ENCODE measurements at regions not wholly inside any gene's neighbourhood (a gene's known extent, or its start where the extent isn't known, plus 50 kb on each side); places are given as distances from the start of the nearest gene placed in this dataset.
"Not testable (repeated sequence)": the region's sequence is repeated elsewhere in the genome, so short reads cannot be mapped to it uniquely, and the experiment has no call there.

GRCh38 chr6:4346659-4347333 lies 211.4 kb upstream of the ECI2 start:
- DNase-seq = no peak

DNA sequence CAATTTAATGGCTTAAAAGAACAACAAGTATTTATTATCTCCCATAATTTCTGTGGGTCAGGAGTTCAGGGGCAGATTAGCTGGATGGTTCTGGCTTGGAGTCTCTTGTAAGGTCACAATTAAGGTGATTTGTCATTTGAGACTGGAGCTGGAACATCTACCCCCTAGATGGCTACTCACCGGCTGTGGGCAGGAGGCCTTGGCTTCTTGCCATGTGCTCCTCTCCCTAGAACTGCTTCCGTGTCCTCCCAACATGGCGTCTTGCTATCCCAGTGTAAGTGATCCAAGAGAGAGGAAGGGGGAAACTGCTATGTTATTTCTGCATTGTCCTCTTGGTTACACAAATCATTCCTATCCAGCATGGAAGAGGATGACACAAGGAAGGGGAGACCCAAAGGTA lies 210.2 kb upstream of the ECI2 start:
- DNase-seq = no peak

GRCh38 chr6:4344317-4344899 lies 209.0 kb upstream of the ECI2 start:
- no peak for DNase-seq

DNA sequence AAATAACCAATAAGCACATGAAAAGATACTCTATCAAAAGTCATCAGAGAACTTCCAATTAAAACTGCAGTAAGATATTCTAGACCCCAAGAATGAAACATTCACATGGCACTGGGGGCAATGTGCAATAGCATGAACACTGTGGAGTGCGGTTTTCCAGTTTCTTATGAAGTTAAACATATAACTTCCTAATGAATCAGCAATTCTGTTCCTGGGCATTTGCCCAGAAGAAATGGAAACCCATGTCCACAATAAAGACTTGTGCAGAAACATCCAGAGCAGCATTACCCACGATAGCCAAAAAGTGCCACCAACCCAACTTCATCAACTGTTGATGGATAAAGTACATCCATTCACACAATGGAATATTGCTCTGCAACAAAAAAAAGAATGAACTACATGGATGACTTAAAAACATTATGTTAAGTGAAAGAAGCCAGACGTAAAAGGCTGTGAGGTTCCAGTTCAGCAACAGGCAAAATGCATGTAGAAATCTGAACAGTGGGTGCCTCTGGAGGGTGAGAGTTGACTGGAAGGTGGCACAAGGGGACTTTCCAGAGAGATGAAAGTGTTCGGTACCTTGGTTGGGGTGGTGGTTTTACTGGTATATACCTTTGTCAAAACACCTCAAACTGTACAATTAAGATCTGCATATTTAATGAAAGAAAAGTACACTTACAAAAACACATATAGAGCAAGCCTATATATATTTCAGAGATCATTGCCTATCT lies 207.2 kb upstream of the ECI2 start:
- no peak for DNase-seq

GRCh38 chr6:4341078-4341797 lies 205.9 kb upstream of the ECI2 start:
- DNase-seq = no peak

GRCh38 chr6:4340544-4340943 lies 205.2 kb upstream of the ECI2 start:
- no peak for DNase-seq

DNA sequence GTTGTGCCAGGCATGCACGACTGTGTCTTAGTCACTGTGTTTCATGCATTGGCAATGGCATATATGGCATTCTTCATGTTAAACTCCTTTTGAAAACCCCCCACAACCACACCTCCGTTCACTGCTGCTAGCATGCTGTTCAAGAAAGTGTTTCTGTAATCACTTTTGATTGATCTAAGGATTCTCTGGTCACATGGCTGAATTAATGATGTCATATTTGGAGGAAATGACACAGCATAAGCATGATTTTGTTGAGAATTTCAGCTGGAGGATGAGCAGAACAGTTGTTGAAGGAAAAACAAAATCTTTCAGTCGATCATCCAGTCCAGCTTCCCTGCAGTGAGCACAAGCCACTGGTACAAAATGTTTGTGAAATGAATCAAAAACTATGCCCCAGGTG lies 203.5 kb upstream of the ECI2 start:
- no peak for DNase-seq

DNA sequence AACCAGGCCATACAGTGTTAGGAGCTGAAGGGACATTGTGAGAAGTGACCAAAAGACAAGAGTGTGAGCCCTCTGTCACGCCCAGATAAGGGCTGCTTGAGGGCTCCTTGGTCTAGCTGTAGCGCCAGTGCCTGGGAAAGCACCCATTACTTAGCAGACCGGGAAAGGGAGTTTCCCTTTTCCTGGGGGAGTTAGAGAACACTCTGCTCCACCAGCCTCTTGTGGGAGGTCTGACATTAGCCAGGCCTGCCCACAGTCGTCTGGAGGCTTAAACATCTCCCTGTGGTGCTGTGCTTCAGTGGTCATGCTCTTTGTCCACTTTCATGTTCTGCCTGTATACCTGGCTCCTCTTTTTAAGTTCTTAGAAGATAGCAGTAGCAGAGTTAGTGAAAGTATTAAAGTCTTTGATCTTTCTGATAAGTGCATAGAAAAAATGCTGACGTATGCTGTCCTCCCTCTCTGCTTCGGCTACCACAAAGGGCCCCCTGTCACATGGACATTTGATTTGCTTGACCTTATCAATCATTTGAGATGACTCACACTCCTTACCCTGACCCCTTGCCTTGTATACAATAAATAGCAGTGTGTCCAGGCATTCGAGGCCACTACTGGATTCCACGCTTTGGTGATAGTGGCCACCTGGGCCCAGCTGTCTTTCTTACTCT lies 201.5 kb upstream of the ECI2 start:
- DNase-seq = no peak

- DNase-seq = no peak
Observed at GRCh38 chr6:4336084-4336483, 200.7 kb upstream of the ECI2 start.

DNA sequence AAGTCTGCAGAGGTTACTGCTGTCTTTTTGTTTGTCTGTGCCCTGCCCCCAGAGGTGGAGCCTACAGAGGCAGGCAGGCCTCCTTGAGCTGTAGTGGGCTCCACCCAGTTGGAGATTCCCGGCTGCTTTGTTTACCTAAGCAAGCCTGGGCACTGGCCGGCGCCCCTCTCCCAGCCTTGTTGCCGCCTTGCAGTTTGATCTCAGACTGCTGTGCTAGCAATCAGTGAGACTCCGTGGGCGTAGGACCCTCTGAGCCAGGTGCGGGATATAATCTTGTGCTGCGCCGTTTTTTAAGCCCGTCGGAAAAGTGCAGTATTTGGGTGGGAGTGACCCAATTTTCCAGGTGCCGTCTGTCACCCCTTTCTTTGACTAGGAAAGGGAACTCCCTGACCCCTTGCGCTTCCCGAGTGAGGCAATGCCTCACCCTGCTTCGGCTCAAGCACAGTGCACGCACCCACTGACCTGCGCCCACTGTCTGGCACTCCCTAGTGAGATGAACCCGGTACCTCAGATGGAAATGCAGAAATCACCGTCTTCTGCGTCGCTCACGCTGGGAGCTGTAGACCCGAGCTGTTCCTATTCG lies 198.9 kb upstream of the ECI2 start:
- DNase-seq = not testable (repeated sequence)

- no peak for DNase-seq
Observed at GRCh38 chr6:4327841-4328240, 192.5 kb upstream of the ECI2 start.

DNA sequence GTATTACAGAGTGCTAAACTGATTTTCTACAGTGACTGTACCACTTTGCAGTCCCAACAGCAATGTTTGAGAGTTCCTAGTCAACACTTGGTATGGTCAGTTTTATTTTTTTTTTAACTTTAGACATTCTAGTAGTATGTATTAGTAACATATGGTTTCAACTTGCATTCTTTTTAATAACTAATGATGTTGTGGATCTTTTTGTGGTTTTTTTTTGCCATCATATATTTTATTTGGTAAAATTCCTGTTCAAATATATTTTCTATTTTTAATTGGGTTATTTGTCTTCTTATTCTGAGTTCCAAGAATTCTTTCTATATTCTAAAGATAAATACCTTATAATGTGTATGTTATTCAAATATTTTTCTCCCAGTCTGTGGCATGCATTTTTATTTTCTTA lies 189.4 kb upstream of the ECI2 start:
- DNase-seq = no peak

DNA sequence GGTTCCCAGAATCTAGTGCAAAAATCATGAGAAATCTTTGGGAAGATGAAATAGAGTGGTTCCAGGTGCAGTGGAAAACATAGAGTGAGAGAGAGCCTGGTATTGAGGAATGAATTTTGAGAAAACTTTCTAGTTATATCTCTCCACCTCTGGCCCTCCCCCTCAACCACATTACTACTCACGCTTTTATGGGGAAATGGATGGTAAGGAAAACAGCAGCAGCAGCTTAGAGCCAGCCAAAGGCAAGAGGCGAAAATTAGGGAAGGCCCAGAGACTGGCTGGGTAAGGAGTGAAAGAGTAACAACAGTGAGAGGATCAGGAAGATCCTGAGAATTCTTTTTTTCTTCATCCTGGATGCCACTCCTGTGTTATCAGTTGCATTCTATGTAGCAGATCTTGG lies 187.9 kb upstream of the ECI2 start:
- no peak for DNase-seq

DNA sequence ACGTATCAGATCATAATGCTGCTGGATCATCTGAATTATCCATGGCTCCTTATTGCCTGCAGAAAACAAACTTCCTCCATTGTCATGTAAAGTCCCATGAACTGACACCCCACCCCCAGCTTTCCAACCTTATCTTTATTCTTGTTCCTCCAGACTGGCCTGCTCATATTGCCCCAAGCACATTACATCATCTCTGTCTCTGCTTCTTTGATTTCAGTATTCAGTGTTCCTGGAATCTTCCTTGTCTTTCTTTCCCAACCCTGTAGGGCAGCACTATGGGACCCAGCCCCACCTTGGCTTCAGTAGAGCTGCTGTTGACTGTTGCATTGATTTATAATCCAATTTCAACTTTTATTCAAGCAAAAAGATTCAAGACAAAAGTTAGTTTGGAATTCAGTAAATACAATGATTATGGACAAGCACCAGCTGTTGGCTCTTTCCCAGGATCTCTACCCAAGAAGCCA lies 187.5 kb upstream of the ECI2 start:
- no peak for DNase-seq

GRCh38 chr6:4322134-4322845 lies 186.9 kb upstream of the ECI2 start:
- no peak for DNase-seq

DNA sequence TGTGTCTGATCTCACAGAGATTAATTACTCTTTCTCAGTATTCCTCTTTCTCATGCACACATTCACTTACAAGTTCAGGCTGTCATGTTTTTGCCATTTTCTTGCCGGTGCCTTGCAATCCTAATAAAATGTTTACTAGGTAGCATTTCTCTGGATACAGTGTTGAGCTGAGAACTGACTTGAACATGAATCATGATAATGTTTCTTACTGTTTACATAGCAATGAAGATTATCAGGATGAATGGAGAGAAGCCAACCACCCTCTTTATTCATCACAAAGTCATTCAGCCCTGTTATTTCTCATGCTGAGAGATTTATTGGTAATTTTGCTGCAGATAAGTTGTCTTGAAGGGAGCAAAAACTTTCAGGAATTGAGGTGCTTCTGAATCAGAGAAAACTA lies 185.5 kb upstream of the ECI2 start:
- DNase-seq = no peak

- DNase-seq = no peak
Observed at GRCh38 chr6:4319981-4320683, 184.8 kb upstream of the ECI2 start.

DNA sequence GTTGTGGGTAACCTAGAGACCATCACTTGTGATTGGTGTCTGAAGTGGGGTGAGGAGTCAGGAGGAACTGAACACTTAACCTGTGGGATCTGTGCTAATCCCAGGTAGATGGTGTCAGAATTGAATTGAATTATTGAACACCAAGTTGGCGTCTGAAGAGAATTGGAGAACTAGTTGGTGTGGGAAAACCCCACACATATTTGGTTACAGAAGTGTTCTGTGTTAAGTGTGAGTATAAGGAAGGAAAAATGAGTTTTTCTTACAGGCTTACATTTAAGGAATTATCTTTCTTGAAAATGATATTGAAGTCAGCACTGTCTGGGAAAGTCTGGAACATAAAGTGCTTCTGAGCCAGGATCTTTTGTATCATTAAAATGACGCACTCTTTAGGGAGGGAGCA lies 182.9 kb upstream of the ECI2 start:
- no peak for DNase-seq

GRCh38 chr6:4316867-4317400 lies 181.6 kb upstream of the ECI2 start:
- DNase-seq = no peak

DNA sequence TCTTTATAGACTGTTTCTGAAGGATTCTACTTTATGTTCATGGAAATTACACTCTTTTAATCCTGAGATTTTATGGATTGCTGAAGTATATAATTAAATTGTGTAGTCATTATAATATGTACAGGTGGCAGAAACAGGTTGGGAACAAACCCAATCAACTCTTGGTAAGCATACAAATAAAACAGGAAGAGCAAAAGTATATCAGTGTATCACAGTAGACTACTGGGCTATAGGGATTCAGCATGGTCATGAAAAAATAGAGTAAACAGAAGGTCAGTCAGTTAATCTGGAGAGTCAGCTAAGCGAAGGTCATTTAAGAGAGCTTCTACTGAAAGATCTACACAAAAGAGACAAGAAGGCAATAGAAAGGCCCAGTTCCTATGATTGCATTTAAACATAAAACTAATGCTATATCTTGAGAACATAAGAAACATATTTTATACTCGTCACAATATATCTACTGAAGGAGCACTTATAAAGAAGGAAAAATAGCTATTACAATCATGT lies 178.9 kb upstream of the ECI2 start:
- DNase-seq = no peak

Data from NCI-H1436 treated with DMSO at 0.1 percent for 48 hours (cell line).